Tibial nerve (tissue), 4 donors: ENCODE measurements at regions not wholly inside any gene's neighbourhood (a gene's known extent, or its start where the extent isn't known, plus 50 kb on each side); places are given as distances from the start of the nearest gene placed in this dataset.
A peak's percentile ranks its signal among the peaks of the same experiment; 100 is the strongest.

Experiments
- DNase-seq, 2 donors: peaks; one replicate each; pipeline ENCODE4 v3.0.0-alpha.2; 2019; ENCODE audit warnings: low spot score in 2 of 2
- H3K27ac ChIP-seq, 4 donors: fragments of 200-600 bp; sonication (generic) in 3 of 4; one replicate each; pipeline ENCODE4 v1.5.1; 2017 to 2019; ENCODE audit warnings: mild to moderate bottlenecking in 1 of 4
- H3K27me3 ChIP-seq, 2 donors: fragments of 200-600 bp; sonication (generic) in 1 of 2; one replicate each; pipeline versions ENCODE4 v1.5.1 to v1.6.0; 2017 to 2019
- H3K36me3 ChIP-seq, 3 donors: fragments of 200-600 bp; sonication (generic); one replicate each; pipeline ENCODE4 v1.5.1; 2018 to 2019
- H3K4me1 ChIP-seq, 4 donors: fragments of 200-600 bp; sonication (generic) in 3 of 4; one replicate each; pipeline ENCODE4 v1.5.1; 2017 to 2019
- H3K4me3 ChIP-seq, 4 donors: fragments of 200-600 bp; sonication (generic) in 3 of 4; one replicate each; pipeline ENCODE4 v1.5.1; 2017 to 2019; ENCODE audit warnings: mild to moderate bottlenecking in 1 of 4, moderate library complexity in 1 of 4
- H3K9me3 ChIP-seq, 4 donors: fragments of 200-600 bp; sonication (generic) in 3 of 4; one replicate each; pipeline ENCODE4 v1.5.1; 2017 to 2019
- CTCF ChIP-seq, 5 experiments: fragments of 200-600 bp in 3 of 5; fragments of 450-650 bp in 2 of 5; sonication (generic) in 3 of 5; IDR thresholded peaks; one replicate each; pipeline ENCODE4 v1.5.1; 2016 to 2019; ENCODE audit warnings: antibody characterized with exemption in 5 of 5, mild to moderate bottlenecking in 3 of 5, moderate library complexity in 2 of 5
- EP300 ChIP-seq, 2 donors: sonication (generic); formaldehyde crosslinking; IDR thresholded peaks; one replicate each; pipeline ENCODE4 v1.6.1; 2017; ENCODE audit warnings: antibody characterized with exemption in 2 of 2, mild to moderate bottlenecking in 1 of 2
- POLR2A ChIP-seq, 2 donors: fragments of 450-650 bp; IDR thresholded peaks; one replicate each; pipeline ENCODE4 v1.6.1; 2017; ENCODE audit warnings: antibody characterized with exemption in 2 of 2, mild to moderate bottlenecking in 2 of 2, moderate library complexity in 2 of 2
- WGBS, 2 donors: methylation state at CpG; one replicate each; pipeline ENCODE4 v1.1.5; 2018; 5-methylcytosine and 5-hydroxymethylcytosine counted together

DNA sequence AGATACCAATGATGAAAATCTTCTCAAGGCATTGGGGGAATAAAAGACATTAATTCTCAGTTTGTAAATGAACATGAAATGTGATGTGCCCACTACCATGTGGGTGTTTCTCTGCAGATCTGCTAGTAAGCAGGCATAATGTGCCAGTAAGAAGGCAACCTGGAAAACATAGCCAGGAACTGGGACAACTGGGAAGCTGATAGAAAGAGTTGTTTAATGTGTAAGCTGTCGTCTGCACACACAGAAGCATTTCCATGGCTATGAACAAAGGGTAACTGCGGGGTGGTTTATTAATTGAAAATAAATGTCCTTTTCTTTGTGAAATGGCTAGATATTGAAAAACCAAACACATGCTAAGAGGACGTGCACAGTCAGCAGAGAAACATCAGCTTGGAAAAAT, 52.0 kb downstream of the ZC3H11B start:
- 62 to 67% methylated on average over 3 of the region's 3 CpGs for WGBS, 2 donors
- TF ChIP-seq CTCF (IDR thresholded peaks at IDR 0.05) = no peak
- TF ChIP-seq POLR2A (IDR thresholded peaks at IDR 0.05) = no peak
- TF ChIP-seq EP300 (IDR thresholded peaks at IDR 0.05) = no peak
- no peak overlapping the region for H3K27ac ChIP-seq
- H3K27me3 ChIP-seq = no peaks in the 10 kb centered on the region
- no peaks in the 10 kb centered on the region for H3K36me3 ChIP-seq
- no peak for DNase-seq
- H3K4me1 ChIP-seq = peaks cover 0 to 6% (median 0%) of the 10 kb centered on the region in 4 donors
- H3K9me3 ChIP-seq = no peaks in the 10 kb centered on the region
- no peak overlapping the region for H3K4me3 ChIP-seq

DNA sequence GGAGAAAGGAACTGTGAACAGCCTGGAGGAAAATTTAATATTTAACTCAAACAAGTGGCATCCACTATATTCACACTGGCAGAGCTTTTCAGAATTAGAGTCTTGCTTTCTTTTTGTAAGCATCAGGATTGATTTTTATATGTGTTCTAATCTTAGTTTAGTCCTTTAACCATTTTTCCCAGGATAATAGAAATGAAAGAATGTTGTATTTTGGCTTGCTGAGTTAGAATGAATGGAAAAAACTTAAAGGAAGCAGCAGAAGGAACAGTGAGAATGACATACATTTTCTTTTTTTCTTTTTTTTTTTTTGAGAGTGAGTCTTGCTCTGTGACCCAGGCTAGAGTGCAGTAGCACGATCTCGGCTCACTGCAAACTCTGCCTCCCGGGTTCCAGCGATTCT, 53.0 kb downstream of the ZC3H11B start:
- Histone ChIP-seq H3K27ac (no peak overlapping the region), H3K9me3 (no peaks in the 10 kb centered on the region), H3K36me3 (no peaks in the 10 kb centered on the region), H3K4me3 (no peak overlapping the region), H3K4me1 (peaks cover 0 to 14% (median 3%) of the 10 kb centered on the region in 4 donors), H3K27me3 (no peaks in the 10 kb centered on the region)
- 84 to 86% methylated on average over 4 of the region's 4 CpGs for WGBS, 2 donors
- TF ChIP-seq POLR2A (IDR thresholded peaks at IDR 0.05) (no peak), EP300 (IDR thresholded peaks at IDR 0.05) (no peak), CTCF (IDR thresholded peaks at IDR 0.05) (no peak)
- no peak for DNase-seq

- Histone ChIP-seq H3K4me3 (no peak overlapping the region), H3K27ac (peak overlapping the region in 2 of 4 donors; percentile 53 to 60), H3K27me3 (no peaks in the 10 kb centered on the region), H3K4me1 (peaks cover 0 to 16% (median 3%) of the 10 kb centered on the region in 4 donors), H3K9me3 (no peaks in the 10 kb centered on the region), H3K36me3 (no peaks in the 10 kb centered on the region)
- TF ChIP-seq CTCF (IDR thresholded peaks at IDR 0.05) (no peak), EP300 (IDR thresholded peaks at IDR 0.05) (no peak), POLR2A (IDR thresholded peaks at IDR 0.05) (no peak)
- DNase-seq = no peak
- 14 to 36% methylated on average over 2 of the region's 2 CpGs for WGBS, 2 donors
Measured at GRCh38 chr1:219555806-219556205, 57.1 kb downstream of the ZC3H11B start.

- no peaks in the 10 kb centered on the region for H3K27me3 ChIP-seq
- H3K27ac ChIP-seq = peak overlapping the region in 2 of 4 donors; percentile 53 to 60
- 81 to 88% methylated on average over 7 of the region's 7 CpGs for WGBS, 2 donors
- no peaks in the 10 kb centered on the region for H3K9me3 ChIP-seq
- H3K4me1 ChIP-seq = peaks cover 0 to 17% (median 3%) of the 10 kb centered on the region in 4 donors
- DNase-seq = no peak
- no peak for TF ChIP-seq POLR2A (IDR thresholded peaks at IDR 0.05)
- no peak for TF ChIP-seq EP300 (IDR thresholded peaks at IDR 0.05)
- TF ChIP-seq CTCF (IDR thresholded peaks at IDR 0.05) = no peak
- no peaks in the 10 kb centered on the region for H3K36me3 ChIP-seq
- no peak overlapping the region for H3K4me3 ChIP-seq
Measured at GRCh38 chr1:219555031-219555692, 57.7 kb downstream of the ZC3H11B start.

- Histone ChIP-seq H3K27ac (peak overlapping the region in 1 of 4 donors; percentile 27), H3K4me3 (no peak overlapping the region), H3K4me1 (peaks cover 0 to 28% (median 3%) of the 10 kb centered on the region in 4 donors), H3K36me3 (no peaks in the 10 kb centered on the region), H3K27me3 (no peaks in the 10 kb centered on the region), H3K9me3 (no peaks in the 10 kb centered on the region)
- DNase-seq = peak in 1 of 2 donors; percentile 19
- TF ChIP-seq CTCF (IDR thresholded peaks at IDR 0.05) (no peak), EP300 (IDR thresholded peaks at IDR 0.05) (peak in 1 of 2 donors; percentile 71), POLR2A (IDR thresholded peaks at IDR 0.05) (no peak)
- 53 to 60% methylated on average over 3 of the region's 3 CpGs for WGBS, 2 donors
Measured at GRCh38 chr1:219553934-219554502, 58.9 kb downstream of the ZC3H11B start.
